GM12872 (cell line): ENCODE measurements at regions not wholly inside any gene's neighbourhood (a gene's known extent, or its start where the extent isn't known, plus 50 kb on each side); places are given as distances from the start of the nearest gene placed in this dataset.
A peak's percentile ranks its signal among the peaks of the same experiment; 100 is the strongest.

Source experiments
- TF ChIP-seq, protein P1 (sequence below): IDR thresholded peaks from 3 replicates; pipeline ENCODE4 v1.5.1; 2011; ENCODE audit warnings: low read depth, mild to moderate bottlenecking, low read length, moderate library complexity; ENCODE audit not compliant: insufficient read depth

DNA sequence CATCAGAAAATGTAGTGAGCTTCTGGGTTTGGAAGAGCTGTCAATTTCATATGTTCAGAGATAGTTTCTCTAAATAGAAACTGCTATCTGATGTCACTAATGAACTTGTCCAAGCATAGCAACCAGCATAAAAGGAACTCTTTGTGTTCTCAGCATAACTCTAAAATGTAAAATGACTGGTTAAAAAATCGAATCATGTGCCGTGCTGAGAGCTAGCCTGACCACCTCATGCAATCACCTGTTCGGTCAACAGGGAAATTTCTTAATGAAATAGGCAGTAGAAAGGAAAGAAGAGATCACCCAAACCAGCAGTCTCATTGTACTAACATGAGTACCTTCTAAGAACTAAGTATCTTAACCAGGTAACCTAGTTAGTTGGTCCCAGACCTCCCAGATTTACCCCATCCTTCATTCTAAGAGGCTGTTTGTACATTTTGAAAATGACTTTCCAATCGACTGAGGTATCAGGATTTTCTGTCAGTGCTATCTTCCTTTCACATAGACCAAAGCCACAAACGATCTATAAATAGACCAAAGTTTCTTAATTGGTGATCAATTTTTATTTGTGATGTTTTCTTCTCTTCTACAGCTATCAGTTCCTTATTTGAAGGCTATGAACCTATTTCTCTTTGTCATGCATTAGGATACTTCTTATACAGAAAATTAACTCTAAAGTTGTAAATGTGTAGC lies 147.3 kb downstream of the TLR5 start:
- TF ChIP-seq, protein P1, sequence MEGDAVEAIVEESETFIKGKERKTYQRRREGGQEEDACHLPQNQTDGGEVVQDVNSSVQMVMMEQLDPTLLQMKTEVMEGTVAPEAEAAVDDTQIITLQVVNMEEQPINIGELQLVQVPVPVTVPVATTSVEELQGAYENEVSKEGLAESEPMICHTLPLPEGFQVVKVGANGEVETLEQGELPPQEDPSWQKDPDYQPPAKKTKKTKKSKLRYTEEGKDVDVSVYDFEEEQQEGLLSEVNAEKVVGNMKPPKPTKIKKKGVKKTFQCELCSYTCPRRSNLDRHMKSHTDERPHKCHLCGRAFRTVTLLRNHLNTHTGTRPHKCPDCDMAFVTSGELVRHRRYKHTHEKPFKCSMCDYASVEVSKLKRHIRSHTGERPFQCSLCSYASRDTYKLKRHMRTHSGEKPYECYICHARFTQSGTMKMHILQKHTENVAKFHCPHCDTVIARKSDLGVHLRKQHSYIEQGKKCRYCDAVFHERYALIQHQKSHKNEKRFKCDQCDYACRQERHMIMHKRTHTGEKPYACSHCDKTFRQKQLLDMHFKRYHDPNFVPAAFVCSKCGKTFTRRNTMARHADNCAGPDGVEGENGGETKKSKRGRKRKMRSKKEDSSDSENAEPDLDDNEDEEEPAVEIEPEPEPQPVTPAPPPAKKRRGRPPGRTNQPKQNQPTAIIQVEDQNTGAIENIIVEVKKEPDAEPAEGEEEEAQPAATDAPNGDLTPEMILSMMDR = no peak

DNA sequence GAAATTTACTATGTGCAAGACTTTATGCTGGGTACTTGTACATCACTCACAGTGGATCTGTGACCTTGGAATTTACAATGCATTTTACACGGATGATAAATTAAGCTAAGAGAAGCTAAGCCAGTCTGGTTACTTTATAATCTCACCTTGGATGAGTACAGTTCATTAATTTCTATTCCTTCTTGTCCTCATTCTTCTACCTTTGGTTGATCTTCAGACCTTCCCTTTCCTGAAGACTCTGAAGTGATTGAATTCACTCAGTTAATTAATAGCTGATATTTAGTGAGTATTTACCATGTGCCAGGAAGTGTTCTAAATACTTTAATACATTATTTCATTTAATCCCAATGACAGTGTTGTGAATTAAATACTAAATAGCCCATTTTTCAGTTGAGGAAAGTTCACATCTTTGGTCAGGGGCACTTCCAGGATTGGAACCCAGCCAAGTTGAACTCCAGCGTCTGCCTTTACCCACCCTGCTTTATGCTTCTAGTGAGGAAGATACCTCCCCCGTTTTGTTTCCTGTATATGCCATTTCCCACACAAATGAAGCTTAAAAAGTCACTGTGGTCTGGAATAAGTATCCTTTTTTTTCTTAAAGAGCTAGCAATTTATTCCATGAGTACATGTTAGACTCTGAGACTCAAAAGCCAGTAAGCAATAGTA lies 146.6 kb downstream of the TLR5 start:
- TF ChIP-seq, protein P1 = no peak

DNA sequence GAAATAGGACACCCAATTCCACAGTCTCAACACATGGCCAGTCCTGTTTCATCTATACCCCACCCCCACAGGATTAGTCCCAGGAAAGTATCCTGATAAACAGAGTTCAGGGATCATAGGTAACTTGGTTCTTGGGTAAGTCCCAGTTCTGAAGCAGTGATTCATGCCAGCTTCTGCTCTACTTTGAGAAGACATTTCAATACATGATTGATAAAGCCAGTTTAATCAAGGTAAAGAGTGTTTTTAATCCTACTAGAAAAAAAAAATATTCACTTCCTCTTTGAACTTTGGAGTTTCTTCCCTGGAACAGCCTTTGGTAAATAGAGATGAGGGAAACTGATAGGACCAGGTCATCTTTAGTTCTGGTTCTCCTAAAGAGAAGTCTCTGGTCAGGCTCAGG lies 142.4 kb downstream of the TLR5 start:
- TF ChIP-seq, protein P1 = no peak

DNA sequence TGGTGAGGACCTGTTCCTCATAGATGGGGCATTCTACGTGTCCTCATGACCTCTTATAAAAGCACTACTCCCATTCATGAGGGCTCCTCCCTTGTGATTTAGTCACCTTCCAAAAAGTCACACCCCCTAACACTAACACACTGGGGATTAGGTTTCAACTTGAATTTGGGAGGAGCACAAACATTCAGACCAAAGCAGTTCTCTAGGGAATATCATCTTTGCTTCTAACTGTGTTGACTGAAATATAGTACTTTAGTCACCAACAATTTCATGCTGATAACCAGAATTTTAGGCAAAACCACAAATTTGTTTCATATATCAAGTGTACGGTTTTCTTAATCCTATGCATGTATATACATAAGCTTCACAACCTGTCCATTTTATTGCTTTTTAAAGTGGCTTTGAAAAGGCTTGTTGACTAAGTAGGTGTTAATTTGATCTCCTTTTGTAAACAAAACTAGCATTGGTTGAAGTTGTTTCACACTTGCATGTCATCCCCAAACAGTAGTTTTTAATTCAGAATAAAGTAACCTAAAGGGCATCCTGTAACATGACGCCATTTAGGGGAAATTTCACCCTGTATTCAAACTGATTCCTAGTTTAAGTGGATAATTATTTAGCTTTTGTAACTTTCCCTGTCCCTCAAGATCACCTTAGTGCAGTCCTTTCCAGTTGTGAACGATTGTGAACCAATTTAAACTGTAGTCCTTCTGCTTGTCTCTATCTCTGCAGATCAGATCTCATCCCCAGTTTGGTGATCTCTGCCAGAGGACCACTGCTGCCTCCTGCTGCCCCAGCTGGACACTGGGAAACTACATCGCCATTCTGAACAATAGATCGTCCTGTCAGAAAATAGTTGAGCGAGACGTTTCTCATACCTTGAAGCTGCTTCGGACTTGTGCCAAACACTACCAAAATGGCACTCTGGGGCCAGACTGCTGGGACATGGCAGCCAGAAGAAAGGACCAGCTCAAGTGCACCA lies 141.1 kb downstream of the TLR5 start:
- TF ChIP-seq, protein P1 = 0 out of 3 replicates have a peak, but pooled peaks have one; percentile 9

DNA sequence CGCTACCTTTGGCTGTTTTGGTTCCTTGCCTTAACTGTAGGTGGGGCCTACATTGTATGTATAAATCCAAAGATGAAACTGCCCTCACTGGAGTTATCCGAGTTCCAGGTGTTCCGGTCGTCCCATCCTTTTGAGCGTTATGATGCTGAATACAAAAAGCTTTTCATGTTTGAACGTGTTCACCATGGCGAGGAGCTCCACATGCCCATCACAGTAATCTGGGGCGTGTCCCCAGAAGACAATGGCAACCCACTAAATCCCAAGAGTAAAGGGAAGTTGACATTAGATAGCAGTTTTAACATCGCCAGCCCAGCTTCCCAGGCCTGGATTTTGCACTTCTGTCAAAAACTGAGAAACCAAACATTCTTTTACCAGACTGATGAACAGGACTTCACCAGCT lies 139.5 kb downstream of the TLR5 start:
- TF ChIP-seq, protein P1 = no peak

DNA sequence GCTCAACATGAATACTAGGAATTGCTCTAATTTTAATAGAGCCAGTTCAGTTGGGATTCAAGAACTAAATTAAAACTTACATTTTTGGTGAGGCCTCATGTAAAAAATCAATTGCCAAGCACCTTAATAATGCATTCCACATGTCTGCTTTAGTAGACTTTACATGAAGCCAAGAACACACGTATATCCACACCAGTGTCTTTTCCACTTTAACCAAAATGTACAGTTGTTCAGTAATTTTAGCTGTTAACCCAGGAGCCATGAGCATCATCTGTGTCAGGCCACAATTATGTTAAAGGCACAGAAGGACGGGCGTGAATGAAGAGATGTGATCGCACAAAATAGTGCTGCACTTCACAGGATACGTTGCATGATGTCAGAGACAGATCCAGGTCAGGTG lies 136.7 kb downstream of the TLR5 start:
- TF ChIP-seq, protein P1 = no peak

DNA sequence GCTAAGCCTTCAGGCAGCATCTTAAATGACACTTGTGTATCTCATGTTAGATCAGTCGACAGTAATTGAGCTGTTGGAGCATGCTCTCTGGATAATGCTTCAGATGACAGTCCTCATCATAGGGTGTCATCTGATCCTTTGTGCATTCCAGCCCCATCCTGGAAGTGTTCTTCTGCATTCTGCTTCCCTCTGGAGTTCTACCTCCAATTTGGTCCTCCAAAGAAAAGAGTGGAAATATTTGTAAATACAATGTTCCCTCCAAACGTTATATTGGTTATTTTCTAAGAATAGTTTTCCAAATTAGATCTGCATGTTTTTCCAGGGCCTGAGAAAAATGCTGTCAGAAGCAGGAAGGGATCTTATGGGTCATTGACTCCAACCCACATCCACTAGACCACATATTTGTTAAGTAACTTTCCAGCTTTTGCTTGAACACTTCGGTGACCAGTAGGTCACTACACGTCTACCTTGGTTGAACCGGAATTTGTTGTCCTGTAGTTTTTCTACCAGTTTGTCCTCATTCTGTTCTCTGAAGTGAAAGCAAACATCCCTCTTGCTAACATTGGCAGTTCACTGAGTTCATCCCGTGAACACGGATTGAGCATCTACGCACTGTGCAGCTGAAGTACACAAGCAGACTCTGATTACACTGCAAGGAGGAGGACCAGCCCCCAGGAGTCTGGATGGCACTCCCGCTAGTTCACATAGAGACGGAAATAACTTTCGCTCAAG lies 136.0 kb downstream of the TLR5 start:
- TF ChIP-seq, protein P1 = no peak
